B cell (primary cell): ENCODE measurements at regions not wholly inside any gene's neighbourhood (a gene's known extent, or its start where the extent isn't known, plus 50 kb on each side); places are given as distances from the start of the nearest gene placed in this dataset.

Experiments
- ATAC-seq: fragments of 200-7000 bp; cut with Tn5 transposase; one replicate; pipeline ENCODE4 v1.10.0; 2021; ENCODE audit warnings: low read depth, mild to moderate bottlenecking, moderate number of reproducible peaks, moderate library complexity
- CTCF ChIA-PET: fragments of 350-600 bp; sonication (Branson Sonifier 250); formaldehyde crosslinking; loops from one replicate; lab custom pipeline; 2021; ENCODE audit warnings: antibody characterized with exemption, inconsistent platforms; lab: Charles Lee
- POLR2A ChIA-PET: fragments of 350-600 bp; sonication (Branson Sonifier 250); formaldehyde crosslinking; loops from one replicate; lab custom pipeline; 2021; ENCODE audit warnings: antibody characterized with exemption; lab: Charles Lee
- DNase-seq: peaks from one replicate; pipeline ENCODE4 v3.0.0; 2013
- H2AFZ ChIP-seq: 2 replicates; pipeline ENCODE4 v1.6.1; 2012; ENCODE audit warnings: mild to moderate bottlenecking, low read depth, low read length; ENCODE audit not compliant: insufficient read depth, poor library complexity, severe bottlenecking
- H3K27ac ChIP-seq, 2 donors: 1 replicate in 1 of 2; 2 replicates in 1 of 2; pipeline ENCODE4 v1.5.1; 2012 to 2013; ENCODE audit warnings: low read length in 2 of 2, mild to moderate bottlenecking in 2 of 2, moderate library complexity in 1 of 2
- H3K27me3 ChIP-seq, 4 experiments: fragments of 200-600 bp in 1 of 4; sonication (generic) in 1 of 4; replicated peaks in 1 of 4; 1 replicate in 2 of 4; 2 replicates in 2 of 4; pipeline versions ENCODE4 v1.6.1 to v1.7.0; 2013 to 2016; ENCODE audit warnings: low read length in 3 of 4, mild to moderate bottlenecking in 2 of 4, mixed read lengths in 1 of 4, moderate library complexity in 1 of 4; ENCODE audit not compliant: insufficient read depth in 4 of 4, control insufficient read depth in 3 of 4; ENCODE audit errors: control extremely low read depth in 1 of 4
- H3K36me3 ChIP-seq, 2 experiments: replicated peaks in 1 of 2; 1 replicate in 1 of 2; 2 replicates in 1 of 2; pipeline versions ENCODE4 v1.6.1 to v1.7.1; 2013; ENCODE audit warnings: low read length in 1 of 2; ENCODE audit not compliant: insufficient read depth in 2 of 2, control insufficient read depth in 1 of 2; ENCODE audit errors: control extremely low read depth in 1 of 2, extremely low read depth in 1 of 2
- H3K4me1 ChIP-seq, 2 donors: fragments of 200-600 bp in 1 of 2; sonication (generic) in 1 of 2; 1 replicate in 1 of 2; 2 replicates in 1 of 2; pipeline versions ENCODE4 v1.5.1 to v1.6.1; 2013 to 2017; ENCODE audit warnings: low read length in 2 of 2; ENCODE audit not compliant: control insufficient read depth in 2 of 2, insufficient read depth in 2 of 2
- H3K4me2 ChIP-seq: replicated peaks from 2 replicates; pipeline ENCODE3; 2012; ENCODE audit warnings: mild to moderate bottlenecking, low read depth, low read length; ENCODE audit not compliant: poor library complexity, severe bottlenecking
- H3K4me3 ChIP-seq, 5 experiments: fragments of 200-600 bp in 1 of 5; sonication (generic) in 1 of 5; 1 replicate in 3 of 5; 2 replicates in 2 of 5; pipeline versions ENCODE4 v1.5.1 to v1.7.0; 2011 to 2016; ENCODE audit warnings: low read length in 4 of 5, mild to moderate bottlenecking in 4 of 5, low read depth in 2 of 5, control low read depth in 1 of 5, moderate library complexity in 1 of 5; ENCODE audit not compliant: insufficient read depth in 1 of 5; ENCODE audit errors: control extremely low read depth in 1 of 5, extremely low read depth in 1 of 5
- H3K79me2 ChIP-seq: fragments of 200-600 bp; sonication (generic); one replicate; pipeline ENCODE4 v1.6.0; 2016; ENCODE audit warnings: low read length; ENCODE audit not compliant: control insufficient read depth, insufficient read depth
- H3K9ac ChIP-seq: fragments of 200-600 bp; sonication (generic); 2 replicates; pipeline ENCODE4 v1.6.1; 2017; ENCODE audit warnings: mild to moderate bottlenecking, low read length, moderate library complexity
- H3K9me3 ChIP-seq, 3 donors: one replicate each; pipeline versions ENCODE4 v1.6.1 to v1.7.1; 2013; ENCODE audit warnings: low read length in 2 of 3; ENCODE audit not compliant: control insufficient read depth in 2 of 3, insufficient read depth in 1 of 3; ENCODE audit errors: control extremely low read depth in 1 of 3
- H4K20me1 ChIP-seq: 2 replicates; pipeline ENCODE4 v1.6.0; 2012; ENCODE audit warnings: mild to moderate bottlenecking, low read length; ENCODE audit not compliant: insufficient read depth, control insufficient read depth, poor library complexity, severe bottlenecking
- H3K27ac Mint-ChIP-seq: one replicate; pipeline ENCODE4 v1.8.0; 2021; ENCODE audit warnings: mixed read lengths
- H3K27me3 Mint-ChIP-seq: one replicate; pipeline ENCODE4 v1.8.0; 2021; ENCODE audit warnings: mixed read lengths
- H3K4me1 Mint-ChIP-seq: one replicate; pipeline ENCODE4 v1.8.0; 2021; ENCODE audit warnings: mixed read lengths
- H3K4me3 Mint-ChIP-seq: one replicate; pipeline ENCODE4 v1.8.0; 2021; ENCODE audit warnings: mixed read lengths
- H3K9me3 Mint-ChIP-seq: one replicate; pipeline ENCODE4 v1.8.0; 2022; ENCODE audit warnings: mixed read lengths; ENCODE audit not compliant: insufficient read depth
- CTCF ChIP-seq: fragments of 200-600 bp; IDR thresholded peaks from one replicate; pipeline ENCODE4 v1.8.0; 2022; ENCODE audit warnings: antibody characterized with exemption, mild to moderate bottlenecking
- EZH2 ChIP-seq: IDR thresholded peaks from 2 replicates; pipeline ENCODE4 v1.6.1; 2012; ENCODE audit warnings: borderline replicate concordance, low read depth, mild to moderate bottlenecking, moderate library complexity, low read length; ENCODE audit not compliant: insufficient read depth, poor library complexity, severe bottlenecking
- WGBS: methylation state at CpG from one replicate; pipeline ENCODE4 v1.1.5; 2013; ENCODE audit warnings: missing lambda C conversion rate; ENCODE audit not compliant: insufficient coverage; 5-methylcytosine and 5-hydroxymethylcytosine counted together
- intact Hi-C: fragments of 100-400 bp; cut with micrococcal nuclease; formaldehyde crosslinking; loops from one replicate; pipeline ENCODE4 v1.10.0; 2022

DNA sequence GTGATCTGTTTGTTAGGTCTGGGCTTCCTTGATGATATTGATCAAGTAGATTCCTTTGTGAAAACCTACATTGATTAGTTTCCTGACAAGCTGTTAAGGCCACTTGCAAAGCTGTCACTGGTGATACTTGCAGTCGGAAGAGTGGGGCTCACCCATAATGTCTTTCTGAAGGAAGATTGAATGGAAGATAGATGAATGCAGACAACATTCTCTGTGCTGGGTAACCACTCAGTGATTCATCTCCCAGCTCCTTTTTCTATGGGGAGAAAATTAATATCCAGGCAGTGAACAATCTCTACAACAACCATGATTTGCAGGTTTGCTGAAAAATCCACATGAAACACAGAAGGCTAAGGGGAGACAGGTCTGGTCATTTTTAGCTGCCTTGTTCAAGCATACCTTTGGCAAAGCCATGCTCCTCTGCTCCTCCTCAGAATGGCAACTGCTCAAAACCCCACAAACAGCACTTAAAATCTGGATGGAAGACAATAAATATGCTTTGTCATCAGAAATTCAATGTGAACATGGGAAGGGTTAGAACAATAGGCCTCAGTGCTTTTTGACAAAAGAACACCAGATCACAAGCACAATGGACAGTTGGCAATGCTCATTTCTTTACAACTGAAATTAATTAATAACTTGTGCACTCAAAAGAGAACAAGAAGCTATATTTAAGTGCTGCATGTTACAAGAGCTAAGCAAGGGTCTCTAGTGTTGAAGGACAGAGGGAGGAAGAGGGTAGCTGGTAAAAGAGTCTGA, 495.4 kb downstream of the TOX3 start:
- H3K27ac Mint-ChIP-seq, result no peak overlapping the region
- Histone ChIP-seq H3K9me3 (peaks cover 0 to 3% (median 2%) of the 10 kb centered on the region in 3 donors), H3K27ac (no peak overlapping the region), H3K4me3 (no peak overlapping the region), H4K20me1 (no peaks in the 10 kb centered on the region), H3K36me3 (no peaks in the 10 kb centered on the region), H2AFZ (no peak overlapping the region), H3K27me3 (no peaks in the 10 kb centered on the region), H3K4me2 (no peak overlapping the region), H3K79me2 (no peaks in the 10 kb centered on the region), H3K4me1 (no peaks in the 10 kb centered on the region), H3K9ac (no peak overlapping the region)
- ChIA-PET POLR2A (no interaction called here), CTCF (no interaction called here)
- DNase-seq (no peak), ATAC-seq (no peak)
- intact Hi-C loops, result no loop called here
- H3K4me1 Mint-ChIP-seq, result no peaks in the 10 kb centered on the region
- no peak overlapping the region for H3K4me3 Mint-ChIP-seq
- peaks cover 1% of the 10 kb centered on the region for H3K9me3 Mint-ChIP-seq
- no peaks in the 10 kb centered on the region for H3K27me3 Mint-ChIP-seq
- no CpG with 5 or more reads among the region's 1 CpG for WGBS
- TF ChIP-seq EZH2 (no peak), CTCF (no peak)

DNA sequence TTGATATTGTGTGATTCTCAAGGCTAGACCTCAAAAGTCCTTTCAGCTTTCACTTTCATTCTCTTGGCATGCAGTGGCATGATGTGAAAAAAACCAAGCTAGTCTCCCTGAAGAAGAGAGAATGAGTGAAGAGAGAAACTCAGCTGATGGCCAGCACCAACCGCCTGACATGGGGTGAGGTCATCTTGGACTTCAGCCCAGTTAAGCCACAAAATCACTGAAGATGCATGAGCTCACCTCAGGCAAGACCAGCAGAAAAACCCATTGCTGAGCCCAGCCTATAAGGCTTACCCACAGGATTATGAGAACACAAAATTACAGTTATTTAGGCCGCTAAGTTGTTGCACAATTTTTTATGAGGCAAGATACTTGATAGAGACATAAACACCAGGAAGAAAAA, 496.5 kb downstream of the TOX3 start:
- POLR2A ChIA-PET, result no interaction called here
- DNase-seq, result no peak
- Mint-ChIP-seq H3K27ac (no peak overlapping the region), H3K4me1 (no peaks in the 10 kb centered on the region), H3K27me3 (no peaks in the 10 kb centered on the region), H3K4me3 (no peak overlapping the region), H3K9me3 (peaks cover 3% of the 10 kb centered on the region)
- Histone ChIP-seq H3K27me3 (no peaks in the 10 kb centered on the region), H4K20me1 (no peaks in the 10 kb centered on the region), H3K27ac (no peak overlapping the region), H2AFZ (no peak overlapping the region), H3K4me2 (no peak overlapping the region), H3K4me3 (no peak overlapping the region), H3K36me3 (no peaks in the 10 kb centered on the region), H3K79me2 (no peaks in the 10 kb centered on the region), H3K4me1 (no peaks in the 10 kb centered on the region), H3K9me3 (peaks cover 0 to 8% (median 3%) of the 10 kb centered on the region in 3 donors), H3K9ac (no peak overlapping the region)
- CTCF ChIA-PET, result no interaction called here
- WGBS, result 100% methylated on average over 1 of the region's 2 CpGs
- intact Hi-C loops, result no loop called here
- no peak for ATAC-seq
- TF ChIP-seq EZH2, result no peak
- TF ChIP-seq CTCF, result no peak
